GM12878 (cell line): ENCODE measurements at regions not wholly inside any gene's neighbourhood (a gene's known extent, or its start where the extent isn't known, plus 50 kb on each side); places are given as distances from the start of the nearest gene placed in this dataset.

Experiments
- CBX5 ChIP-seq: sonication (generic); IDR thresholded peaks from 2 replicates; pipeline ENCODE4 v1.6.1; 2016; ENCODE audit warnings: low read depth, moderate library complexity, mild to moderate bottlenecking, inconsistent platforms
- GABPA ChIP-seq: IDR thresholded peaks from 2 replicates; pipeline ENCODE4 v1.6.1; 2014; ENCODE audit warnings: antibody characterized with exemption, low read depth, mild to moderate bottlenecking, inconsistent platforms
- IKZF2 ChIP-seq, 2 experiments: fragments of 450-650 bp; IDR thresholded peaks; 2 replicates each; pipeline ENCODE4 v1.6.1; 2017; ENCODE audit warnings: mild to moderate bottlenecking in 2 of 2, moderate library complexity in 2 of 2
- MYB ChIP-seq: fragments of 150-350 bp; IDR thresholded peaks from 2 replicates; pipeline ENCODE4 v1.6.1; 2014; ENCODE audit warnings: mild to moderate bottlenecking, low read depth, low read length, borderline replicate concordance
- NFYB ChIP-seq: IDR thresholded peaks from 2 replicates; pipeline ENCODE4 v1.6.1; 2011; ENCODE audit warnings: low read depth, mild to moderate bottlenecking, low read length, improper control_type of control experiment, moderate library complexity; ENCODE audit not compliant: insufficient read depth
- PBX3 ChIP-seq: IDR thresholded peaks from 2 replicates; pipeline ENCODE4 v1.6.1; 2011; ENCODE audit warnings: mild to moderate bottlenecking, low read depth, low read length, moderate library complexity; ENCODE audit not compliant: insufficient replicate concordance
- RCOR1 ChIP-seq: conservative IDR thresholded peaks from 2 replicates; pipeline ENCODE4 v1.6.1; 2012; ENCODE audit warnings: low read depth, low read length, improper control_type of control experiment
- ZSCAN29 ChIP-seq: fragments of 450-650 bp; IDR thresholded peaks from 2 replicates; pipeline ENCODE4 v1.6.1; 2017; ENCODE audit warnings: mild to moderate bottlenecking, moderate library complexity
- TF ChIP-seq, protein P1 (sequence below): fragments of 450-650 bp; formaldehyde crosslinking; IDR thresholded peaks from 2 replicates; pipeline ENCODE4 v1.4.0; 2022; ENCODE audit warnings: mild to moderate bottlenecking, moderate library complexity

GRCh38 chr6:12224251-12224650 is 65.9 kb upstream of the EDN1 start (continued):
- TF ChIP-seq NFYB (no peak), IKZF2 (IDR thresholded peaks at IDR 0.05) (no peak), RCOR1 (no peak), CBX5 (no peak), PBX3 (no peak), ZSCAN29 (no peak), GABPA (no peak), MYB (no peak)
- TF ChIP-seq, protein P1, sequence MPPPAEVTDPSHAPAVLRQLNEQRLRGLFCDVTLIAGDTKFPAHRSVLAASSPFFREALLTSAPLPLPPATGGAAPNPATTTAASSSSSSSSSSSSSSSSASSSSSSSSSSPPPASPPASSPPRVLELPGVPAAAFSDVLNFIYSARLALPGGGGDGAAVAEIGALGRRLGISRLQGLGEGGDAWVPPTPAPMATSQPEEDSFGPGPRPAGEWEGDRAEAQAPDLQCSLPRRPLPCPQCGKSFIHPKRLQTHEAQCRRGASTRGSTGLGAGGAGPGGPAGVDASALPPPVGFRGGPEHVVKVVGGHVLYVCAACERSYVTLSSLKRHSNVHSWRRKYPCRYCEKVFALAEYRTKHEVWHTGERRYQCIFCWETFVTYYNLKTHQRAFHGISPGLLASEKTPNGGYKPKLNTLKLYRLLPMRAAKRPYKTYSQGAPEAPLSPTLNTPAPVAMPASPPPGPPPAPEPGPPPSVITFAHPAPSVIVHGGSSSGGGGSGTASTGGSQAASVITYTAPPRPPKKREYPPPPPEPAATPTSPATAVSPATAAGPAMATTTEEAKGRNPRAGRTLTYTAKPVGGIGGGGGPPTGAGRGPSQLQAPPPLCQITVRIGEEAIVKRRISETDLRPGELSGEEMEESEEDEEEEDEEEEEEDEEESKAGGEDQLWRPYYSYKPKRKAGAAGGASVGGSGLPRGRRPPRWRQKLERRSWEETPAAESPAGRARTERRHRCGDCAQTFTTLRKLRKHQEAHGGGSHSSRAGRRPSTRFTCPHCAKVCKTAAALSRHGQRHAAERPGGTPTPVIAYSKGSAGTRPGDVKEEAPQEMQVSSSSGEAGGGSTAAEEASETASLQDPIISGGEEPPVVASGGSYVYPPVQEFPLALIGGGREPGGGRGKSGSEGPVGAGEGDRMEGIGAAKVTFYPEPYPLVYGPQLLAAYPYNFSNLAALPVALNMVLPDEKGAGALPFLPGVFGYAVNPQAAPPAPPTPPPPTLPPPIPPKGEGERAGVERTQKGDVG (CRISPR knock-in tag): no peak
- TF ChIP-seq, all 136 proteins: peak for 0
